H1 (cell line): ENCODE measurements at regions not wholly inside any gene's neighbourhood (a gene's known extent, or its start where the extent isn't known, plus 50 kb on each side); places are given as distances from the start of the nearest gene placed in this dataset.

ENCODE experiments used
- CTCF ChIA-PET: fragments of 300-600 bp; sonication (Branson Sonifier 250); formaldehyde crosslinking; loops from one replicate; lab custom pipeline; 2021; ENCODE audit not compliant: partially characterized antibody; lab: Charles Lee
- POLR2A ChIA-PET: fragments of 300-600 bp; sonication (Branson Sonifier 250); formaldehyde crosslinking; loops from one replicate; lab custom pipeline; 2021; ENCODE audit warnings: inconsistent platforms; ENCODE audit not compliant: partially characterized antibody; lab: Charles Lee
- DNase-seq, 2 experiments: peaks; one replicate each; pipeline versions ENCODE4 v3.0.0 to v3.0.0-alpha.2; 2010 to 2022; ENCODE audit warnings: low spot score in 2 of 2, low read depth in 1 of 2, mixed read lengths in 1 of 2
- FAIRE-seq: peaks from 2 replicates; lab custom pipeline; 2011; peaks lifted over from hg19 to GRCh38; lab: Jason Lieb, UNC
- H2AFZ ChIP-seq: 2 replicates; pipeline ENCODE4 v1.8.1; 2012; ENCODE audit warnings: low read length, inconsistent platforms
- H2AK5ac ChIP-seq: 2 replicates; pipeline ENCODE4 v1.6.1; 2013; ENCODE audit warnings: low read depth, low read length
- H2BK120ac ChIP-seq: replicated peaks from 2 replicates; pipeline ENCODE3; 2013; ENCODE audit warnings: low read depth, low read length, inconsistent platforms
- H2BK12ac ChIP-seq: 2 replicates; pipeline ENCODE4 v1.6.1; 2013; ENCODE audit warnings: low read depth, low read length
- H2BK15ac ChIP-seq: 2 replicates; pipeline ENCODE4 v1.6.1; 2013; ENCODE audit warnings: low read length
- H2BK20ac ChIP-seq: 2 replicates; pipeline ENCODE4 v1.6.1; 2013; ENCODE audit warnings: low read length
- H2BK5ac ChIP-seq: 2 replicates; pipeline ENCODE4 v1.6.1; 2013; ENCODE audit warnings: low read depth, low read length
- H3K14ac ChIP-seq: 2 replicates; pipeline ENCODE4 v1.6.1; 2013; ENCODE audit warnings: inconsistent platforms; ENCODE audit not compliant: insufficient read length
- H3K18ac ChIP-seq: 2 replicates; pipeline ENCODE4 v1.6.1; 2013; ENCODE audit warnings: low read length; ENCODE audit errors: extremely low read depth
- H3K23ac ChIP-seq: 2 replicates; pipeline ENCODE4 v1.6.1; 2013; ENCODE audit warnings: inconsistent platforms; ENCODE audit not compliant: insufficient read length
- H3K23me2 ChIP-seq: 2 replicates; pipeline ENCODE4 v1.6.1; 2013; ENCODE audit warnings: low read depth, low read length
- H3K27ac ChIP-seq: 2 replicates; pipeline ENCODE4 v1.6.1; 2011; ENCODE audit warnings: low read depth, low read length, inconsistent platforms
- H3K27me3 ChIP-seq, 4 experiments: replicated peaks in 1 of 4; 1 replicate in 1 of 4; 2 replicates in 3 of 4; pipeline versions ENCODE4 v1.6.1 to v1.8.1; 2011 to 2013; ENCODE audit warnings: low read length in 3 of 4, mild to moderate bottlenecking in 3 of 4, inconsistent platforms in 2 of 4, mixed read lengths in 2 of 4, moderate library complexity in 1 of 4; ENCODE audit not compliant: control insufficient read depth in 3 of 4, insufficient read depth in 3 of 4; ENCODE audit errors: extremely low read depth in 1 of 4
- H3K36me3 ChIP-seq, 4 experiments: 2 replicates each; pipeline versions ENCODE4 v1.6.1 to v1.8.1; 2011 to 2013; ENCODE audit warnings: mild to moderate bottlenecking in 4 of 4, low read length in 3 of 4, moderate library complexity in 2 of 4, control low read depth in 1 of 4, inconsistent platforms in 1 of 4; ENCODE audit not compliant: insufficient read depth in 4 of 4, control insufficient read depth in 2 of 4
- H3K4ac ChIP-seq: replicated peaks from 2 replicates; pipeline ENCODE3; 2013; ENCODE audit warnings: low read length, low read depth, mixed read lengths, inconsistent platforms; ENCODE audit not compliant: insufficient read length
- H3K4me1 ChIP-seq, 4 experiments: replicated peaks in 1 of 4; 1 replicate in 1 of 4; 2 replicates in 3 of 4; pipeline versions ENCODE4 v1.6.1 to v1.8.1; 2011 to 2013; ENCODE audit warnings: low read length in 3 of 4, inconsistent platforms in 2 of 4, mixed read lengths in 1 of 4; ENCODE audit not compliant: insufficient read depth in 4 of 4, control insufficient read depth in 3 of 4
- H3K4me2 ChIP-seq, 2 experiments: 2 replicates each; pipeline versions ENCODE4 v1.6.1 to v1.8.1; 2011 to 2013; ENCODE audit warnings: low read depth in 2 of 2, low read length in 2 of 2, control low read depth in 1 of 2, inconsistent platforms in 1 of 2, mild to moderate bottlenecking in 1 of 2; ENCODE audit not compliant: insufficient read depth in 1 of 2
- H3K4me3 ChIP-seq, 4 experiments: fragments of 200-600, 300-600 bp in 1 of 4; sonication (generic), shearing (Covaris generic), sonication (Bioruptor Twin) in 1 of 4; 2 replicates each; pipeline versions ENCODE4 v1.5.1 to v1.8.1; 2011 to 2016; ENCODE audit warnings: low read length in 4 of 4, low read depth in 3 of 4, control low read depth in 2 of 4, inconsistent platforms in 2 of 4, mild to moderate bottlenecking in 2 of 4, mixed read lengths in 1 of 4, moderate library complexity in 1 of 4; ENCODE audit not compliant: insufficient read depth in 2 of 4; ENCODE audit errors: extremely low read depth in 1 of 4
- H3K56ac ChIP-seq: replicated peaks from 2 replicates; pipeline ENCODE3; 2013; ENCODE audit warnings: low read depth, mild to moderate bottlenecking, mixed read lengths, low read length, inconsistent platforms; ENCODE audit not compliant: insufficient read length
- H3K79me1 ChIP-seq: 2 replicates; pipeline ENCODE4 v1.6.1; 2013; ENCODE audit warnings: low read depth, low read length, control low read depth
- H3K79me2 ChIP-seq, 2 experiments: 2 replicates each; pipeline versions ENCODE4 v1.6.1 to v1.8.1; 2012 to 2013; ENCODE audit warnings: low read length in 2 of 2, mild to moderate bottlenecking in 2 of 2, inconsistent platforms in 1 of 2; ENCODE audit not compliant: insufficient read depth in 2 of 2, control insufficient read depth in 1 of 2
- H3K9ac ChIP-seq, 4 experiments: replicated peaks in 1 of 4; 1 replicate in 1 of 4; 2 replicates in 3 of 4; pipeline versions ENCODE4 v1.6.1 to v1.8.1; 2011 to 2013; ENCODE audit warnings: low read depth in 3 of 4, low read length in 3 of 4, control low read depth in 2 of 4, mild to moderate bottlenecking in 2 of 4, moderate library complexity in 2 of 4, inconsistent platforms in 1 of 4; ENCODE audit errors: extremely low read depth in 1 of 4
- H3K9me3 ChIP-seq, 2 experiments: 2 replicates each; pipeline versions ENCODE4 v1.6.1 to v1.8.1; 2012 to 2013; ENCODE audit warnings: mild to moderate bottlenecking in 2 of 2, moderate library complexity in 2 of 2, control low read depth in 1 of 2, inconsistent platforms in 1 of 2, low read depth in 1 of 2, low read length in 1 of 2, mixed read lengths in 1 of 2; ENCODE audit not compliant: insufficient read depth in 2 of 2
- H4K20me1 ChIP-seq, 2 experiments: replicated peaks in 1 of 2; 2 replicates each; pipeline versions ENCODE3 to v1.8.1; 2011 to 2013; ENCODE audit warnings: inconsistent platforms in 2 of 2, low read length in 2 of 2, mild to moderate bottlenecking in 1 of 2; ENCODE audit not compliant: insufficient read depth in 2 of 2, control insufficient read depth in 1 of 2
- H4K5ac ChIP-seq: 2 replicates; pipeline ENCODE4 v1.6.1; 2013; ENCODE audit warnings: low read length, low read depth, mixed read lengths, inconsistent platforms; ENCODE audit not compliant: insufficient read length
- H4K8ac ChIP-seq: 2 replicates; pipeline ENCODE4 v1.8.0; 2013; ENCODE audit warnings: mild to moderate bottlenecking, moderate library complexity, low read length, inconsistent platforms; ENCODE audit not compliant: insufficient read depth; ENCODE audit errors: extremely low read depth
- H4K91ac ChIP-seq: replicated peaks from 2 replicates; pipeline ENCODE3; 2013; ENCODE audit warnings: low read length, mixed read lengths, inconsistent platforms; ENCODE audit not compliant: insufficient read length
- CBX5 ChIP-seq: fragments of 300-800, 300-1000 bp; sonication (generic); IDR thresholded peaks from 2 replicates; pipeline ENCODE4 v1.7.1; 2016; ENCODE audit warnings: antibody characterized with exemption, low read length, low read depth
- CTBP2 ChIP-seq: IDR thresholded peaks from 2 replicates; pipeline ENCODE4 v1.7.0; 2011; ENCODE audit warnings: borderline replicate concordance, mild to moderate bottlenecking, moderate library complexity, mixed read lengths, low read length; ENCODE audit not compliant: insufficient read depth, insufficient read length
- HDAC6 ChIP-seq: IDR thresholded peaks from one replicate; pipeline ENCODE4 v1.7.1; 2012; ENCODE audit warnings: low read depth, mild to moderate bottlenecking, inconsistent platforms, low read length, moderate library complexity
- SP2 ChIP-seq: IDR thresholded peaks from 2 replicates; pipeline ENCODE4 v1.6.1; 2012; ENCODE audit warnings: mild to moderate bottlenecking, low read length, inconsistent platforms
- TEAD4 ChIP-seq: IDR thresholded peaks from 2 replicates; pipeline ENCODE4 v1.6.1; 2012; ENCODE audit warnings: low read depth, low read length, inconsistent platforms, mixed read lengths
- WGBS, 2 experiments: shearing (Covaris generic) in 1 of 2; methylation state at CpG; one replicate each; pipeline versions ENCODE4 v1.1.6 to v1.1.7; 2013 to 2015; ENCODE audit warnings: low lambda C conversion rate in 2 of 2, mixed read lengths in 2 of 2, inconsistent platforms in 1 of 2, low coverage in 1 of 2, missing lambda C conversion rate in 1 of 2; ENCODE audit not compliant: insufficient replicate concordance in 2 of 2, insufficient coverage in 1 of 2, insufficient read length in 1 of 2; ENCODE audit errors: extremely low coverage in 1 of 2, missing lambda C conversion rate in 1 of 2; 5-methylcytosine and 5-hydroxymethylcytosine counted together
- TF ChIP-seq, protein P1 (sequence below): IDR thresholded peaks from 2 replicates; pipeline ENCODE4 v1.6.1; 2012; ENCODE audit warnings: inconsistent platforms

DNA sequence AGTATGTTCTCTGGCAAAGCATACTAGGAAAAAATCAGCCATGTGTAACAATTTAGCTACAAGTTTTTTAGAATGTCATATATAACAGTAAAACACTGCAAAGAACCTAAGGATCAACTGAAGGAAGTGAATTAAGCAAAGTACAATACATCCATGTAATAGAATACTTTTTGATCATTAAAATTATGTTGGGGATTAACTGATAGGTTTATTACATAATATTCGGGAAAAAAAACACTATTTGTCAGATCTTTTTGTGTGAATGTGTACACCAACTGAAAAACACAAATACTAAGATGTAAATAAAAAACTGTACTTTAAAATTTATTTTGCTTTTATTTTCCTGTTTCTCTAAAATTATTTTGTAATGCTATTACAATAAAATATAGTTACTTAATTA, 185.5 kb upstream of the DYNLRB2 start:
- no peak overlapping the region for H4K91ac ChIP-seq
- FAIRE-seq (no peak), DNase-seq (no peak)
- no peaks in the 10 kb centered on the region for H3K79me2 ChIP-seq
- POLR2A ChIA-PET, result no interaction called here
- no peak overlapping the region for H3K14ac ChIP-seq
- no peak overlapping the region for H2BK20ac ChIP-seq
- H4K5ac ChIP-seq, result no peak overlapping the region
- H2AFZ ChIP-seq, result no peak overlapping the region
- H2AK5ac ChIP-seq, result no peak overlapping the region
- H4K20me1 ChIP-seq, result no peaks in the 10 kb centered on the region
- no peak overlapping the region for H2BK15ac ChIP-seq
- no peak overlapping the region for H3K4ac ChIP-seq
- no peaks in the 10 kb centered on the region for H3K9me3 ChIP-seq
- H3K79me1 ChIP-seq, result no peaks in the 10 kb centered on the region
- H3K23me2 ChIP-seq, result no peaks in the 10 kb centered on the region; the same call in 1 of the 2 replicates
- no peak overlapping the region for H3K56ac ChIP-seq
- no peak overlapping the region for H4K8ac ChIP-seq
- H2BK5ac ChIP-seq, result no peak overlapping the region
- H3K9ac ChIP-seq, result no peak overlapping the region
- TF ChIP-seq, protein P1, sequence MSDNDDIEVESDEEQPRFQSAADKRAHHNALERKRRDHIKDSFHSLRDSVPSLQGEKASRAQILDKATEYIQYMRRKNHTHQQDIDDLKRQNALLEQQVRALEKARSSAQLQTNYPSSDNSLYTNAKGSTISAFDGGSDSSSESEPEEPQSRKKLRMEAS, result no peak
- TF ChIP-seq SP2 (no peak), CTBP2 (no peak), HDAC6 (no peak), TEAD4 (no peak), CBX5 (no peak)
- H3K18ac ChIP-seq, result no peak overlapping the region
- no peak overlapping the region for H2BK120ac ChIP-seq
- no peak overlapping the region for H2BK12ac ChIP-seq
- no peak overlapping the region for H3K27ac ChIP-seq
- no peak overlapping the region for H3K4me2 ChIP-seq
- H3K27me3 ChIP-seq, result no peaks in the 10 kb centered on the region
- no peak overlapping the region for H3K4me3 ChIP-seq
- CTCF ChIA-PET, result no interaction called here
- no peak overlapping the region for H3K23ac ChIP-seq
- H3K4me1 ChIP-seq, result no peaks in the 10 kb centered on the region
- no peaks in the 10 kb centered on the region for H3K36me3 ChIP-seq
- WGBS, 2 experiments, result 95% methylated on average over 1 of the region's 1 CpG; no CpG with 5 or more reads in 1 of the 2 experiments
